GM19468 (cell line): ENCODE measurements at regions not wholly inside any gene's neighbourhood (a gene's known extent, or its start where the extent isn't known, plus 50 kb on each side); places are given as distances from the start of the nearest gene placed in this dataset.

Source experiments
- ATAC-seq: cut with Tn5 transposase; IDR thresholded peaks from one replicate; pipeline ENCODE4 v1.9.1; 2021; ENCODE audit warnings: mild to moderate bottlenecking, moderate library complexity, moderate number of reproducible peaks; ENCODE audit not compliant: unreplicated experiment; ENCODE audit errors: extremely low read depth

DNA sequence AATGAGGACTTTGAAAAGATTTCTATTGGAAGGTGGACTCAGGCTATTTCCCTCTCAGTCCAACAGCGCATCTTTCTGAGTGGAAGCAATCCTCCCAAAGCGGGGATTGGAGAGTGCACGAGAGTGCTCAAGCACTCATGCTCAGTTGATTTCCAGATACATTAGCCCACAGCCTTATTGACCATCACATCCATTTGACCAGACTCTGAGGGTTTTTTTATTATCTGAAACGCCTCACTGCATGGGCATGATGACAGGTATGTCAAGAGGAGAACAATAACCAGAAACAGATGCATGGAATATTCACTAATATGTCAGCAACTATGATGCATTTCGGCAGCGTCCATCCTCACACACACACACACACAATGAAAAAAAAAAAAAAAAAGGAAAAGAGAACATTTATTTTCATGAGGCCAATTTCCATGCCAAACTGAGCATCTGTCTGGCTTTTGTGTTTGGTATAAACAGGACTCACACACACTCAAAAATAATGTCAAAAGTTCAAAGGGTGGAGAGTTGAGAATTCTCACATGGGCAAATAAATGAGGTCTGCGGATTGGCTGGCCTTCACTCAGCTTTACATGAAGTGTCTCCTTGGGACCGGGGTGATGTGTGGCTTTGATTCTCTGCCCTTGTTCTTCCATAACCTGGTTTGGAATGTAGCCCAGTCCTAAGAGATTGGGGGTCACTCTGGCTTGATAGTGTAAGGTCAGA lies 371.6 kb downstream of the MCTP2 start:
- no peak for ATAC-seq

DNA sequence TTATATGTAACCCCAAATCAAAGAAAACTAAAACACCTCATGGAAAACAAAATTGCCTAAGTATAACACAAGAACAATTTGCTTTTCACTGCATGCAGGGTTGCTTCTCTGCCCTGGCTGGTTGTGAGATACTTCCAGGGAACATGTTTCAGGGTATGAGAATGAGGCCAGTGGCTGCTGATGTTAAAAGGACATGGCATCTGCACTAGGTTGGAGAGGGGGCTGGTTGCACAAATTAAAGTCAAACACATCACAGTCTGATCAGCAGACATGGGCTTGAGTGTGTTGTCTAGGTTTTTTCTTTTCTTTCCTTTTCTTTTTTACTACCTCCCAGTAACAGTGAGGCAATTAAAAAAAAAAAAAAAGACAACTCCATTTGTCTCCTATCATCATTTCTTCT lies 374.9 kb downstream of the MCTP2 start:
- no peak for ATAC-seq

- no peak for ATAC-seq
These were observed 375.9 kb downstream of the MCTP2 start for GRCh38 chr15:94607176-94607654.

DNA sequence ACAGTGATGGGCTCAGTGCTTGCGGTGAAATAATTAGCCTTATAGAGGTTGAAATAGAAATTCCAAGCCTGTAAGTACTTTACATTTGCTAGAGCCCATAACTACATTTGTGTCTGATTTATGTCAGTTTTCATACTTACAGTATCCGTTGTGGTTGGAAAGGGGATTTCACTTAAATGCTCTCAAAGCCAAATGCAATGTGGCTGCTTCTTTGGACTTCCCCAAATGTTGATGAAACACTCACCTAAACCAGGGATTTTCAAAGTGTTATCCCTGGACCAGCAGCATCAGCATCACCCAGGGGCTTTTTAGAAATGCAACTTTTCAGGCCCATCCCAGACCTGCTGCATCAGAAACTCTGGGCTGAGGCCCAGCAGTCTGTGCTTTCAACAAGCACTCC lies 378.7 kb downstream of the MCTP2 start:
- ATAC-seq: peak; percentile 20

DNA sequence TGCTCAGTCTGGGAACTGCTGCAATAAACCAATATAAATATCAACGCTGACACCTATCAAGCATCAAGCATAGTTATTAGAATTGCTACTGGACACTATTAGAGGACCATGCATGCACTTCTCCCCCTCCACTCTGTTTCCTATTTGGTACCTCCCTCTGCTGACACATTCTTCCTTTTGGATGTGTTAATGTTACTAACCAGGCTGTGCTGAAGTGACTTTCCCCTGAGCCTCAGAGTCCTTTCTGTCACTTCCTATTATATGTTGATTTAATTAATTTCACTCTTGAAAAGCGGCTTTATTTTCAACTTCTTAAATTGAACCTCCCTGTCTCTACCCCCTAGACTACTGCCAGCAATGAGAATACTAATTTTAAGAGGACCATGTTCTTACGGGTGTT lies 379.1 kb downstream of the MCTP2 start:
- ATAC-seq: no peak

DNA sequence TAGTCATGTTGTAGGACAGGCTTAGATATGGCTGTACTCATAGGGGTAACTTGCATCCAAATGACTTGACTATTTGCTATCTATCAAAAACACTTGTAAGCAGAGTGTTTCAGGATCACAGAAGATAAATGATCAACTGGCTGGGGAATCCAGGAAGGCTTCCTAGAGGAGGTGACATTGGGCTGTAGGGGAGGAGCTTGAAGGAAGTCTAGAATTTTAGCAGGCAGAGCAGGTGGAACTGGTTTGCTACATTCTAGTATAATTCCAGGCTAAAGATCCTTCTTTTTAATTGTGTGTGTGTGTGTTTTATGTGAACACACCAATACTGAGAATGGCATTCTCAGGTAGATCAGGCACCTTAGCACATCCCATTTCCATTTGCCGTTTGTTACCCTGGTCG lies 380.3 kb downstream of the MCTP2 start:
- ATAC-seq: no peak

DNA sequence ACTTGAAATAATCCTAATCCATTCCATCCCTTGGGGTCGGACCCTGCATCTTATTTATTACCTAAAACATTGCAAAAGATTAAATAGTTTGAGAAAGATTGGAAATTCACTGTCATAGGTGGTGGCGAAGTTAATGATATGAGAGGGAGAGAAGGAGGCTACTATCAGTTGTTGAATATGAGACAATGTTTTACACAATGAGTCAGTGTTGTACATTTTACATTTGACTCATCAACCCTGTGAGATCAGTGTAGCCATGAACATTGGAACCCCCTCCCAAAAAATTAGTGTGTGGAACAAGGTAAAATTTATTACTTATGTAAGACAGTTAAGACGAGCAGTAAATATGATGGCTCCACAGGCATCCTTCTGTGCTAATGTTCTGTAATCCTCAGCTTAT lies 384.3 kb downstream of the MCTP2 start:
- no peak for ATAC-seq

- no peak for ATAC-seq
These were observed 389.3 kb downstream of the MCTP2 start for GRCh38 chr15:94620632-94621031.

DNA sequence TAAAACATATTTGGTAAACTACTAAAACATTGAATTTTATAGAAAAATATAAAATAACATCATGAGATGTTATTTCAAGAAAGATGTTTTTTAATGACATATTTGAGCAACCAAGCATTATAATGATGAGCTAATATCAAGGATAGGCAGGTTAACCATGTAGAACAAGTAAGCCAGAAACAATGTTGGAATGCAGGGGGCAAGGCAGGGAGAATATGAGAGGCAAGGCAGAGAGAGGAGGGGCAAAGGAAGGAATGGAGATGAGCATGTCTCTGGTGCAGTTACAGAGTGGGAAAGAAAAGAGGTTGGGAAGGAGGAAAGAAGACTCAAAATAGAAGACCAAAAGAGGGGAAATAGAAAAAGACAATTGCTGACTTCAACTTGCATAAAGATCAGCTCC lies 390.4 kb downstream of the MCTP2 start:
- ATAC-seq: no peak

DNA sequence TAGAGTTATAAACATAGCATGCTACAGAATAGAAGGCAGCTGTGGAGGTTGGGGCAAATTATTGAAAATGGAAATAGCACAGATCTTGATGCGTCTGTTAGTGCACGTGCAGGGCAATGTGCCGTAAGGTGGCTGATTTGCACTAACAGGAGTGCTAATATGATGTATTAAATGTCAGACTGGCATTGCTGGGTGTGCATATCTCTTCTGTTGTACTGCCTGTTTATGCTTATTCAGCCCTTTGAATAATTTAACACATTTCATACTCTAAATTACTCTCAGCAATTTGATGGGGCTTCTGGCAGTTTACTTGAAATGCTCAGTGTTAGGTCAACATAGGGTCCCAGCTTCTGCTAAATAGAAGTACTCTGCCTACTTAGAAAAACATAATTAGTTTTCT lies 395.6 kb downstream of the MCTP2 start:
- no peak for ATAC-seq

- ATAC-seq: no peak
These were observed 400.2 kb downstream of the MCTP2 start for GRCh38 chr15:94631608-94632007.

GRCh38 chr15:94638183-94638582 lies 406.8 kb downstream of the MCTP2 start:
- no peak for ATAC-seq

- no peak for ATAC-seq
These were observed 408.3 kb downstream of the MCTP2 start for GRCh38 chr15:94639701-94640100.

DNA sequence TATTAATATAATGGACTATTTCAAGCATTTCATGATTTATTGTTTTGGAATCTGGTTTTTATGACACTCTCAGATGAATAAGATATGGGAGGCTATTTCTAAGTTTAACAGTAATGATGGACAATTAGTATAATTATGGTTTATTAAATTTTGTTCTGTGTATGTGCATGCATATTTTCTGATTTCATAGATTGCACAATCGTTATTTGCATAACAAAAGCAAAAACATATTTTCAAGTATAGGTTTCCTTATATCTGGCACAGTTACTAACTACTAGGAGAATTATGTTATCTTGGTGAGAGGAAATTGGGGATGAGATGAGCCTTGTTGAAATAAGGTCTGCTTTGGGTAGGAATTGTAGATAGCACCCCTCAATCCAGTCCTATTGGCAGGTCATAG lies 413.1 kb downstream of the MCTP2 start:
- no peak for ATAC-seq

- ATAC-seq: no peak
These were observed 421.7 kb downstream of the MCTP2 start for GRCh38 chr15:94653071-94653470.

- no peak for ATAC-seq
These were observed 424.0 kb downstream of the MCTP2 start for GRCh38 chr15:94655249-94655880.

DNA sequence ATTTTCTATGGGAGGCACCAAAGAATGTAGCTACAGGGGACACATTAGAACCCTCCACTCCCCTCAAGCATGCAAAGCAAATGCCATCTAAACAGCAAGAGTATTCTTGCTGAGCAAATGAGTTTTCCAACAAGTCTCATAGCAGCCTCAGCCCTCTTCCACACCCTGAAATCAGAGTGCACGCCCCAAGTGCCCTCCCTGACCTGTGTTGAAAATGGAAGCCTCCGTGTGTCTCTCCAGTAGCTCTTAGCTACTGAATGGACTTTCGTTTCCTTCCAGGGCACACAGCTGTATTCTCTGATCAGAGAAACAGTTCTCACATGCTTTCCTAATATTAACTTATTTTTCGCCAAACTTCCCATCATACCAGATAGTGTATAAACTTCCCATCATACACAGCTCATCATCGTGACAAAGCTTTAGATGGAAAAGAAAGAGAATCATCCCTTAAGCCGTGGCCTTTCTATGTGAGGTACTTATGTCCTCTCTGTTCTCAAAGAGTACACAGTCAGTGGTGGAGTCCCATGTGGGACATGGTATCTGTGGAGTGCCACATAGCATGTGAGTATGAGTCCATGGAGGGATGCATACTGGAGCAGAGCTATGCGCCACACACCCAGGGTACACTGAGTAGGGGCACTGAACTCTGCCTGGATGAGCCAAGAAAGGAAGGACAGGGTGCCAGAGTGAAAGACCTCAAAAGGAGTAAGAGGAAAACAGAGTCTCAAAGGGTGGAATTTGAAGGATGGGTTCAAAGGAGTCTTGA lies 434.5 kb downstream of the MCTP2 start:
- no peak for ATAC-seq

GRCh38 chr15:94666553-94666952 lies 435.2 kb downstream of the MCTP2 start:
- no peak for ATAC-seq

DNA sequence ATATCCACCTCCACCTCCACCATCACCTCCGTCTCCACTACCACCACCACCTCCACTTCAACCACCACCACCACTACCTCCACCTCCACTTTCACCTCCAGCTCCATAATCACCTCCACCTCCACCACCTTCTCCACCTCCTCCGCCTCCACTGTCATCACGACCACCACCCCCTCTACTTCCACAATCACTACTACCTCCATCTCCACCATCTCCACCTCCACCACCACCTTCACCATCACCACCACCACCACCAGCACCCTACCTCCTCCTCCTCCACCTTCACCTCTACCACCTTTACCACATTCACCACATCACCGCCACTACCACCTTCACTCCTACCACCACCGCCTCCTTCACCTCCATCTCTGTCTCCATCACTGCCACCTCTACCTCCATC lies 435.7 kb downstream of the MCTP2 start:
- ATAC-seq: no peak

GRCh38 chr15:94670438-94671034 lies 439.2 kb downstream of the MCTP2 start:
- no peak for ATAC-seq
